Astrocyte of the spinal cord (primary cell): ENCODE measurements at regions not wholly inside any gene's neighbourhood (a gene's known extent, or its start where the extent isn't known, plus 50 kb on each side); places are given as distances from the start of the nearest gene placed in this dataset.

ENCODE experiments used
- DNase-seq: peaks from one replicate; pipeline ENCODE4 v3.0.0; 2011; ENCODE audit warnings: low read depth, low spot score
- H3K4me3 ChIP-seq: 2 replicates; pipeline ENCODE4 v1.5.1; 2011; ENCODE audit warnings: low read depth, mild to moderate bottlenecking, low read length, moderate library complexity
- CTCF ChIP-seq: IDR thresholded peaks from 2 replicates; pipeline ENCODE4 v1.5.1; 2012; ENCODE audit warnings: low read depth, mild to moderate bottlenecking, low read length, inconsistent platforms
- in situ Hi-C: cut with HindIII; loops from 2 replicates; pipeline ENCODE4 v1.10.0; 2017; ENCODE audit warnings: low sequenced_read_pairs

- in situ Hi-C loops: no loop called here
- H3K4me3 ChIP-seq: no peak overlapping the region
- no peak for TF ChIP-seq CTCF
- no peak for DNase-seq
Observed at GRCh38 chr18:69162649-69163048, 238.0 kb upstream of the DOK6 start.

- TF ChIP-seq CTCF: no peak
- DNase-seq: no peak
- no peak overlapping the region for H3K4me3 ChIP-seq
- in situ Hi-C loops: no loop called here
Observed at GRCh38 chr18:69172046-69172445, 228.6 kb upstream of the DOK6 start.

GRCh38 chr18:69175681-69176080 lies 225.0 kb upstream of the DOK6 start:
- in situ Hi-C loops: no loop called here
- no peak for DNase-seq
- H3K4me3 ChIP-seq: no peak overlapping the region
- TF ChIP-seq CTCF: no peak

GRCh38 chr18:69176741-69177140 lies 223.9 kb upstream of the DOK6 start:
- H3K4me3 ChIP-seq: no peak overlapping the region
- no peak for TF ChIP-seq CTCF
- in situ Hi-C loops: no loop called here
- no peak for DNase-seq

- H3K4me3 ChIP-seq: no peak overlapping the region
- DNase-seq: no peak
- in situ Hi-C loops: no loop called here
- no peak for TF ChIP-seq CTCF
Observed at GRCh38 chr18:69177702-69178101, 223.0 kb upstream of the DOK6 start.

- H3K4me3 ChIP-seq: no peak overlapping the region
- TF ChIP-seq CTCF: no peak
- in situ Hi-C loops: no loop called here
- no peak for DNase-seq
Observed at GRCh38 chr18:69186162-69186561, 214.5 kb upstream of the DOK6 start.

GRCh38 chr18:69196336-69196735 lies 204.4 kb upstream of the DOK6 start:
- in situ Hi-C loops: no loop called here
- no peak for TF ChIP-seq CTCF
- DNase-seq: no peak
- H3K4me3 ChIP-seq: no peak overlapping the region
